ENCODE measurements at regions not wholly inside any gene's neighbourhood (a gene's known extent, or its start where the extent isn't known, plus 50 kb on each side); places are given as distances from the start of the nearest gene placed in this dataset.

DNA sequence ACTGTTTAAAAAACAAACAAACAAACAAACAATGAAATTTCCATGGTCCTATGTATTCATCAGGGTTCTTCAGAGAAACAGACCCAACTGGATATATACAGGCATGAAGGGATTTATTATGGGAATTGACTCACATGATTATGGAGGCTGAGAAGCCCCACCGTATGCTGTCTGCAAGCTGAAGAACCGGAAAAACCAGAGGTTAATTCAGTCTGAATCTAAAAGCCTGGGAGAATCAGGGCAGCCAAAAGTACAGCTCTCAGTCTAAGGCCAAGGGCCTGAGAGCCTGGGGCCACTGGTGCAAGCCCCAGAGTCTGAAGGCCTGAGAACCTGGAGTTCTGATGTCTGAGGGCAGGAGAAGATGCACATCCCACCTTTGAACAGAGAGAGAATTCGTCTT lies 163.5 kb downstream of the MDFIC start:
- H3K27ac ChIP-seq (replicated peaks): no peak overlapping the region
- DNase-seq (ENCODE audit: low read depth in 1 of 2, low spot score in 1 of 2): no peak
- H3K4me3 ChIP-seq (replicated peaks; ENCODE audit: insufficient read depth, low read length): no peak overlapping the region
- H3K27me3 ChIP-seq (ENCODE audit: insufficient read depth, poor library complexity, severe bottlenecking): no peaks in the 10 kb centered on the region
- TF ChIP-seq, protein P1, sequence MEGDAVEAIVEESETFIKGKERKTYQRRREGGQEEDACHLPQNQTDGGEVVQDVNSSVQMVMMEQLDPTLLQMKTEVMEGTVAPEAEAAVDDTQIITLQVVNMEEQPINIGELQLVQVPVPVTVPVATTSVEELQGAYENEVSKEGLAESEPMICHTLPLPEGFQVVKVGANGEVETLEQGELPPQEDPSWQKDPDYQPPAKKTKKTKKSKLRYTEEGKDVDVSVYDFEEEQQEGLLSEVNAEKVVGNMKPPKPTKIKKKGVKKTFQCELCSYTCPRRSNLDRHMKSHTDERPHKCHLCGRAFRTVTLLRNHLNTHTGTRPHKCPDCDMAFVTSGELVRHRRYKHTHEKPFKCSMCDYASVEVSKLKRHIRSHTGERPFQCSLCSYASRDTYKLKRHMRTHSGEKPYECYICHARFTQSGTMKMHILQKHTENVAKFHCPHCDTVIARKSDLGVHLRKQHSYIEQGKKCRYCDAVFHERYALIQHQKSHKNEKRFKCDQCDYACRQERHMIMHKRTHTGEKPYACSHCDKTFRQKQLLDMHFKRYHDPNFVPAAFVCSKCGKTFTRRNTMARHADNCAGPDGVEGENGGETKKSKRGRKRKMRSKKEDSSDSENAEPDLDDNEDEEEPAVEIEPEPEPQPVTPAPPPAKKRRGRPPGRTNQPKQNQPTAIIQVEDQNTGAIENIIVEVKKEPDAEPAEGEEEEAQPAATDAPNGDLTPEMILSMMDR (IDR thresholded peaks at IDR 0.05; ENCODE audit: insufficient read depth, low read length): no peak
- TF ChIP-seq, protein P2, sequence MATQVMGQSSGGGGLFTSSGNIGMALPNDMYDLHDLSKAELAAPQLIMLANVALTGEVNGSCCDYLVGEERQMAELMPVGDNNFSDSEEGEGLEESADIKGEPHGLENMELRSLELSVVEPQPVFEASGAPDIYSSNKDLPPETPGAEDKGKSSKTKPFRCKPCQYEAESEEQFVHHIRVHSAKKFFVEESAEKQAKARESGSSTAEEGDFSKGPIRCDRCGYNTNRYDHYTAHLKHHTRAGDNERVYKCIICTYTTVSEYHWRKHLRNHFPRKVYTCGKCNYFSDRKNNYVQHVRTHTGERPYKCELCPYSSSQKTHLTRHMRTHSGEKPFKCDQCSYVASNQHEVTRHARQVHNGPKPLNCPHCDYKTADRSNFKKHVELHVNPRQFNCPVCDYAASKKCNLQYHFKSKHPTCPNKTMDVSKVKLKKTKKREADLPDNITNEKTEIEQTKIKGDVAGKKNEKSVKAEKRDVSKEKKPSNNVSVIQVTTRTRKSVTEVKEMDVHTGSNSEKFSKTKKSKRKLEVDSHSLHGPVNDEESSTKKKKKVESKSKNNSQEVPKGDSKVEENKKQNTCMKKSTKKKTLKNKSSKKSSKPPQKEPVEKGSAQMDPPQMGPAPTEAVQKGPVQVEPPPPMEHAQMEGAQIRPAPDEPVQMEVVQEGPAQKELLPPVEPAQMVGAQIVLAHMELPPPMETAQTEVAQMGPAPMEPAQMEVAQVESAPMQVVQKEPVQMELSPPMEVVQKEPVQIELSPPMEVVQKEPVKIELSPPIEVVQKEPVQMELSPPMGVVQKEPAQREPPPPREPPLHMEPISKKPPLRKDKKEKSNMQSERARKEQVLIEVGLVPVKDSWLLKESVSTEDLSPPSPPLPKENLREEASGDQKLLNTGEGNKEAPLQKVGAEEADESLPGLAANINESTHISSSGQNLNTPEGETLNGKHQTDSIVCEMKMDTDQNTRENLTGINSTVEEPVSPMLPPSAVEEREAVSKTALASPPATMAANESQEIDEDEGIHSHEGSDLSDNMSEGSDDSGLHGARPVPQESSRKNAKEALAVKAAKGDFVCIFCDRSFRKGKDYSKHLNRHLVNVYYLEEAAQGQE (IDR thresholded peaks at IDR 0.05; ENCODE audit: insufficient replicate concordance, low read depth): no peak
- no peak for TF ChIP-seq POLR2AphosphoS5 (IDR thresholded peaks at IDR 0.05; ENCODE audit: low read depth)
- no peak for TF ChIP-seq SPI1 (IDR thresholded peaks at IDR 0.05; ENCODE audit: borderline replicate concordance, low read depth)
- no peak for TF ChIP-seq GABPA (IDR thresholded peaks at IDR 0.05; ENCODE audit: low read depth)

DNA sequence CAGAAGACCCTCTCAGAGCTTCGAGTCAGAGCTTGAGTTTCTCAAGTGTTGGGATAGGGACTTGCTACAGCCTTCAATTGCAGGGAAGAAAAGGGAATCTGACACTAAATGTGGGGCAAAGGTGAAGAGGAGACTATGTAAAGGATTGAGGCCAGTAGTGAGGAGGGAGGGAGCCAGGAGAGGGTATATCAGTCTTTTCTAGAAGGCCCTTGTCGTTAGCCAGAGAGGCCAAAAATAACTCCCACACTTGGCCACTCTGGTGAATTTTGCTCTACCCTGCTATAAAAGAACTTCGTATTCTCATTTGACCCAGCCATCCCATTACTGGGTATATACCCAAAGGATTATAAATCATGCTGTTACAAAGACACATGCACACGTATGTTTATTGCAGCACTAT lies 162.0 kb downstream of the MDFIC start:
- no peak overlapping the region for H3K27ac ChIP-seq (replicated peaks)
- no peak for DNase-seq (ENCODE audit: low read depth in 1 of 2, low spot score in 1 of 2)
- H3K4me3 ChIP-seq (replicated peaks; ENCODE audit: insufficient read depth, low read length): no peak overlapping the region
- no peak for TF ChIP-seq SPI1 (IDR thresholded peaks at IDR 0.05; ENCODE audit: borderline replicate concordance, low read depth)
- no peak for TF ChIP-seq GABPA (IDR thresholded peaks at IDR 0.05; ENCODE audit: low read depth)
- no peak for TF ChIP-seq POLR2AphosphoS5 (IDR thresholded peaks at IDR 0.05; ENCODE audit: low read depth)
- TF ChIP-seq, protein P2 (IDR thresholded peaks at IDR 0.05; ENCODE audit: insufficient replicate concordance, low read depth): no peak
- TF ChIP-seq, protein P1 (IDR thresholded peaks at IDR 0.05; ENCODE audit: insufficient read depth, low read length): no peak
- H3K27me3 ChIP-seq (ENCODE audit: insufficient read depth, poor library complexity, severe bottlenecking): no peaks in the 10 kb centered on the region

DNA sequence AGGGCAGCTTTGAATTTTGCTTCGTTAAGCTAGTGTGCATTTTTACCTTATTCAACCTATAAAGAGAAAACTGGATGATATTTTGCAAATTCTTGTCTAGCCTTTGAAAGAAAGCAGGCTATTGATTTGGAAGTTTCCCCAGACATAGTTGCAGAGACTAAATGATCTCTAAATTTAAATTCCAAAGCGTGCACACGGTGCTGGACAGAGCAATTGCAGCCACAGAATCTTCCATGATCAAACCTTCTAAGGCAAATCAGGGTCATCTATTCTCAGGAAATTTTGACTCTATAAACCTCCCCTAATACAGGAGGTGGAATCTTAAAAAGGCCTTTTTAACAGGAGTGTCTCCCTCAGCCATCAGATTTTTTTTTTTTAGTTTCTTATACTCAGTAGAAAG lies 159.9 kb downstream of the MDFIC start:
- Histone ChIP-seq H3K4me3 (replicated peaks; ENCODE audit: insufficient read depth, low read length) (no peak overlapping the region), H3K27ac (replicated peaks) (no peak overlapping the region), H3K27me3 (ENCODE audit: insufficient read depth, poor library complexity, severe bottlenecking) (no peaks in the 10 kb centered on the region)
- TF ChIP-seq POLR2AphosphoS5 (IDR thresholded peaks at IDR 0.05; ENCODE audit: low read depth) (no peak), GABPA (IDR thresholded peaks at IDR 0.05; ENCODE audit: low read depth) (no peak), SPI1 (IDR thresholded peaks at IDR 0.05; ENCODE audit: borderline replicate concordance, low read depth) (no peak)
- TF ChIP-seq, protein P1 (IDR thresholded peaks at IDR 0.05; ENCODE audit: insufficient read depth, low read length): no peak
- TF ChIP-seq, protein P2 (IDR thresholded peaks at IDR 0.05; ENCODE audit: insufficient replicate concordance, low read depth): no peak
- DNase-seq (ENCODE audit: low read depth in 1 of 2, low spot score in 1 of 2): no peak

All from HL-60 (cell line).